GM18498 (cell line): ENCODE measurements at regions not wholly inside any gene's neighbourhood (a gene's known extent, or its start where the extent isn't known, plus 50 kb on each side); places are given as distances from the start of the nearest gene placed in this dataset.
"Not testable (repeated sequence)": the region's sequence is repeated elsewhere in the genome, so short reads cannot be mapped to it uniquely, and the experiment has no call there.

Experiments
- ATAC-seq: cut with Tn5 transposase; IDR thresholded peaks from one replicate; pipeline ENCODE4 v1.9.1; 2021; ENCODE audit warnings: mild to moderate bottlenecking, moderate library complexity; ENCODE audit not compliant: unreplicated experiment

GRCh38 chr2:19207452-19207851 lies 151.0 kb downstream of the OSR1 start:
- no peak for ATAC-seq

- no peak for ATAC-seq
Observed at GRCh38 chr2:19205983-19206533, 152.4 kb downstream of the OSR1 start.

GRCh38 chr2:19203866-19204265 lies 154.6 kb downstream of the OSR1 start:
- ATAC-seq = no peak

- ATAC-seq = no peak
Observed at GRCh38 chr2:19201911-19202462, 156.4 kb downstream of the OSR1 start.

GRCh38 chr2:19198381-19198780 lies 160.0 kb downstream of the OSR1 start:
- no peak for ATAC-seq

GRCh38 chr2:19195661-19196060 lies 162.8 kb downstream of the OSR1 start:
- no peak for ATAC-seq

GRCh38 chr2:19189391-19189790 lies 169.0 kb downstream of the OSR1 start:
- no peak for ATAC-seq

- no peak for ATAC-seq
Observed at GRCh38 chr2:19187323-19188020, 171.0 kb downstream of the OSR1 start.

- ATAC-seq = no peak
Observed at GRCh38 chr2:19185086-19185485, 173.3 kb downstream of the OSR1 start.

- ATAC-seq = no peak
Observed at GRCh38 chr2:19178175-19178574, 180.2 kb downstream of the OSR1 start.

GRCh38 chr2:19176977-19177376 lies 181.4 kb downstream of the OSR1 start:
- no peak for ATAC-seq

- ATAC-seq = no peak
Observed at GRCh38 chr2:19176172-19176852, 182.1 kb downstream of the OSR1 start.

- ATAC-seq = no peak
Observed at GRCh38 chr2:19174176-19174575, 184.2 kb downstream of the OSR1 start.

GRCh38 chr2:19171409-19171808 lies 187.0 kb downstream of the OSR1 start:
- ATAC-seq = no peak

- ATAC-seq = no peak
Observed at GRCh38 chr2:19169134-19169768, 189.2 kb downstream of the OSR1 start.

GRCh38 chr2:19164099-19164498 lies 194.3 kb downstream of the OSR1 start:
- not testable (repeated sequence) for ATAC-seq

- ATAC-seq = no peak
Observed at GRCh38 chr2:19158896-19159295, 199.5 kb downstream of the OSR1 start.

- no peak for ATAC-seq
Observed at GRCh38 chr2:19158211-19158610, 200.2 kb downstream of the OSR1 start.

- ATAC-seq = no peak
Observed at GRCh38 chr2:19156646-19157045, 201.8 kb downstream of the OSR1 start.

GRCh38 chr2:19150726-19151125 lies 207.7 kb downstream of the OSR1 start:
- no peak for ATAC-seq

- no peak for ATAC-seq
Observed at GRCh38 chr2:19146867-19147266, 211.6 kb downstream of the OSR1 start.
